Gastrocnemius medialis (tissue), 4 donors: ENCODE measurements at regions not wholly inside any gene's neighbourhood (a gene's known extent, or its start where the extent isn't known, plus 50 kb on each side); places are given as distances from the start of the nearest gene placed in this dataset.

Experiments used
- CTCF ChIP-seq, 5 experiments: fragments of 450-650 bp in 3 of 5; fragments of 200-600 bp in 2 of 5; sonication (generic) in 2 of 5; IDR thresholded peaks in 4 of 5; conservative IDR thresholded peaks in 1 of 5; 1 replicate in 4 of 5; 2 replicates in 1 of 5; pipeline ENCODE4 v1.5.1; 2016 to 2019; ENCODE audit warnings: antibody characterized with exemption in 5 of 5, mild to moderate bottlenecking in 3 of 5, moderate library complexity in 3 of 5
- POLR2A ChIP-seq, 2 donors: fragments of 450-650 bp; IDR thresholded peaks; one replicate each; pipeline ENCODE4 v1.6.1; 2017; ENCODE audit warnings: antibody characterized with exemption in 2 of 2, mild to moderate bottlenecking in 2 of 2, moderate library complexity in 2 of 2

- peak in 1 of 2 donors; percentile 30 for TF ChIP-seq POLR2A (IDR thresholded peaks at IDR 0.05)
- no peak for TF ChIP-seq CTCF (IDR thresholded peaks at IDR 0.05 in 4 of 5, conservative IDR thresholded peaks at IDR 0.05 in 1 of 5)
Observed at GRCh38 chr6:4660377-4661321, 115.6 kb upstream of the CDYL start.
